GM21367 (cell line): ENCODE measurements at regions not wholly inside any gene's neighbourhood (a gene's known extent, or its start where the extent isn't known, plus 50 kb on each side); places are given as distances from the start of the nearest gene placed in this dataset.
"Not testable (repeated sequence)": the region's sequence is repeated elsewhere in the genome, so short reads cannot be mapped to it uniquely, and the experiment has no call there.

Experiments used
- ATAC-seq: cut with Tn5 transposase; IDR thresholded peaks from one replicate; pipeline ENCODE4 v1.9.1; 2021; ENCODE audit not compliant: unreplicated experiment

DNA sequence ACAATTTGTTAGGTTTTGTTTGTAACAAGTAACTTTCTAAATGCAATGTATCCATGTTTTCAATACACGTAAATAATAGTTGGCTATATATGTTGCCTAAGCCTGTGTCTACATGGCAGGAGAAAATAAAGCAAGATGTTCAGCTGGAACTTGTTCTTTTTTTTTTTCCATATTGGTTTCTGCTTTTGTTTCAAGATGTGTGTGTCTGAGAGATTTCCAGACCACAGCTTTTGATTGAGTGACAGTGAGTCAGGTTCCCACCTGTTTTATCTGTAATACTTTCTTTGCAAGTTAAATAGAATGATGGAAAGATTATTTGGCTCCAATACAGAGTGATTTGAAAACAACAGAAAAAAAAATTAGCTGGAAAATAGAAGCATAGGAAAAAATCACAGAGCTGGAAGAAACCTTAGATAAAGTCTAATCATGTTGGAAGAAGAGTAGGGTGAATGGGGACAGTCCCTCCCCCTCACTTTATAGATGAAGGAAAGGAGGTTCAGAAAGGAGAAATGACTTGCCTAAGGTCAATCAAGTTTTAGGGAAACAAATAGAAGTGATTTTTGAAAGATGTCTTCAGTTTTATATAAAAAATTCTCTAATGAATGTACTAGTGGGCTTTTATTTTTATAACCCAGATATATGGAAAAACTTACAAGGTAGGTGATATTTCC, 150.9 kb upstream of the STMND1 start:
- no peak for ATAC-seq

GRCh38 chr6:16950302-16950701, 151.5 kb upstream of the STMND1 start:
- no peak for ATAC-seq

GRCh38 chr6:16949716-16950115, 152.1 kb upstream of the STMND1 start:
- no peak for ATAC-seq

- ATAC-seq: no peak
These were observed 153.5 kb upstream of the STMND1 start for GRCh38 chr6:16948396-16948795.

DNA sequence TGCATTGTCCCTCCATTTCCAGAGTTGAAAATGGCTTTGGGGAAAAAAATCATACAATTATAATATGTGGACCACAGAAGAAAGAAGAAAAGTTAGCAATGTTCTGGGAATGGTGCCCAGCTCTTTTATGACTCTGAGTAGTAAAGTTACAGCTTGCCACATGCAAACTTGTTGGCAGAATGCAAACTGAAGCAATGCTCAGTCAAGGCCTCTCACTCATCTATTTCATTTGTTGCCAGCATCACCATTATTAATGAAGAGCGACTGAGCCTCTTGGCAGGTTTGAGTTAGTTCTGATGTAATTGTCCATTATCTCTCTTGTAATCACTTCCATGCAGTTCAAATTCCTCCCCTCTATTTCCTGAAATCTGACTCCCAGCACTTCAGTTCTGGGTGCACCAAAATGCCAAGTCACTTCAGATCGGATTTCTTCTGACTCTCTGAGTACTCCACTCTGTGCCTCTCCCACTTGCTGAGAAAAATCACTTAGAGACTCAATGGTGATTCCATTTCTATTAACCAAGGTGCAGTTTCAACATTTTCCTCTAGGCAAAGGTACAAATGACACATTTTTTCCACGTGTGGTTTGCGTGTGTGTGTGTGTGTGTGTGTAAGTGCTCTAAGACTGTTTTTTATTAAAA, 154.4 kb upstream of the STMND1 start:
- no peak for ATAC-seq

GRCh38 chr6:16944596-16944995, 157.3 kb upstream of the STMND1 start:
- ATAC-seq: no peak

- ATAC-seq: no peak
These were observed 162.0 kb upstream of the STMND1 start for GRCh38 chr6:16939839-16940238.

GRCh38 chr6:16939351-16939750, 162.5 kb upstream of the STMND1 start:
- ATAC-seq: no peak

- no peak for ATAC-seq
These were observed 165.0 kb upstream of the STMND1 start for GRCh38 chr6:16936893-16937292.

GRCh38 chr6:16933961-16934360, 167.9 kb upstream of the STMND1 start:
- ATAC-seq: no peak

- no peak for ATAC-seq
These were observed 168.3 kb upstream of the STMND1 start for GRCh38 chr6:16933532-16933931.

DNA sequence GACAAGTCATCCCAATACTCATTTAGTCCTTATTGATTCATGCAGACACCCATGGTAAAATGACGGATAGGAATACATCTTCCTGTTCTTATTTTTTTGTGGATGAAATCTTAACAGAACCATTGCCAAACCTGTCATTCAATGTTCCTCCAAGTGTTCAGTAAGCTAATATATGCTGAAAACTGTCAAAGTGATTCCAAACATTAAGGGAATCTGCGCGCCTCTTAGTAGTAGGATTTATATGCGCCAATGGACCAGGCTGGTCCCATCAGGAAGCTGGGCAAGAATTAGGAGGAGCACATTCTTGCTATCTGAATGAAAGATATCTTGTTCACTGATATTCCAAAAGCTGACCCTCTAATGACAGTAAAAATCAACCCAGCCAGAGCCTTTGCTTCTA, 168.9 kb upstream of the STMND1 start:
- no peak for ATAC-seq

- not testable (repeated sequence) for ATAC-seq
These were observed 169.8 kb upstream of the ATXN1 start for GRCh38 chr6:16931079-16931478.

- ATAC-seq: no peak
These were observed 169.2 kb upstream of the ATXN1 start for GRCh38 chr6:16930432-16930831.

DNA sequence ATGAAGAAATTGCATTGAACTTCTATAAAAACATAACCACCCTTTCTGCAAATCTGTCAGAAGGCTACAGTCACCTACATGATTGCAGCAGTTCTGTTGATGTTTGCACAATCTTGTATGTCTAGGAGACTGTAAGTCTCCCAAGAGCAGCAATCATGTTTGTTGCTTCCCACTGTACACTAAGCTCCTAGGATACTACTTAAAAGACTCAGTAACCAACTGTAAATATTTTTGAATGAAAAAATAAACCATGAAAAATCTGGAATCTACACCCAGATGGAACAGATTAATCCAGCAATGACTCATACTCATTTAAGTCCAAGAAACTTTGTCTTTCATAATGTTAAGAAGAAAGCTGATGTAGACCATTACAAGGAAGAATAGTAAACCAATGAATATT, 168.5 kb upstream of the ATXN1 start:
- no peak for ATAC-seq

- no peak for ATAC-seq
These were observed 167.1 kb upstream of the ATXN1 start for GRCh38 chr6:16928387-16928786.

- ATAC-seq: no peak
These were observed 165.9 kb upstream of the ATXN1 start for GRCh38 chr6:16927205-16927604.

DNA sequence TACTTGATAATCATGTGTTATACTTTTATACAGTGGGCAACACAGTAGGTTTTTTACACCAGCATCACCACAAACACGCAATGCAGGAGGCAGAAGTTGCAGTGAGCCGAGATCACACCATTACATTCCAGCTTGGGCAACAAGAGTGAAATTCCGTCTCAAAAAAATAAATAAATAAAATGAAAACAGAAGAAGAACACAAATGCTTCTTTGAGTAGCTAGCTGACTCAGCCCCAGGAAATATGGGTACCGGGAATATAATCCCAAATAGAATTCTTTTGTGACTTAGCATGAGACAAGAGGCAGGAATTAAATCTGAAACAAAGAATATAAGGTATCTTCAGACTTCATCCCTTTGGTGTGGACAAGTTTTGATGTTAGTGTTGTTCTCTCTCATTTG, 164.2 kb upstream of the ATXN1 start:
- no peak for ATAC-seq

DNA sequence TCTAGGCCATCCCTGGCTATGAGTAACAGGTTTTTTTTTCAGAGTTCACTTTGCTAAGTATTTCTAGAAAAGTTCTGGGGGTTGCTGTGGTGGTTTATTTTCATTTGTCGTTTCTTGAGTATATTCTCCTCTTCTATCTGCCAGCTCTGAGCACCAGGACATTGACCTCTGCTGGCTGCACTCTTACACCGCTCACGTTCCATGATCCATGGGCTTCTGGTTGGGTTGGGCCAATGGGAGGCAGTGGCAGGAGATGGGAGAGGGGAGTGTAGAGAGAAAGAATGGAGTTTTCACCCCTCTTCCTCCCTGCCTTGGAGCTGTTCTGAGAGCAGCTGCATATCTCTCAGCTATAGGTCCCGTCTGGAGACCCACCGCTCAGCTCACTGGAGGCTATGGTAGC, 161.0 kb upstream of the ATXN1 start:
- ATAC-seq: no peak

GRCh38 chr6:16921399-16922110, 160.3 kb upstream of the ATXN1 start:
- no peak for ATAC-seq

GRCh38 chr6:16918586-16918985, 157.3 kb upstream of the ATXN1 start:
- ATAC-seq: no peak

DNA sequence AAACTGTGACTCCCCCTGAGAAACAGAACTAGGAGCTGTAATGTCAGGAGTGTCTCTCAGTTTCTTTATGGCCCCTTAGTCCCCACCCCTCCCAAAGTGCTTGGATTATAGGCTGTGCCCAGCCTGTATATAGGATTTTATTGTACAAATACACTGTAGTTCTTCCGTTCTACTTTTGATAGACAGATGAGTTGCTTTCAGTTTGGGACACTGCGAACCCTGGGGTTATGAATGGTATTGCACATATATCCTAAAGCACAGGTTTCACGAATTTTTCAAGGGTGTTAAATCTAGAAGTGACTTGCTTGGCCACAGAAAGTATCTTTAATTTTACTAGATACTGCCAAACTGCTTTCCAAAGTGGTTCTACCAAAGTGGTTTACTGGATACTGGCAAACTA, 152.9 kb upstream of the ATXN1 start:
- ATAC-seq: no peak
